LHCN-M2 (cell line): ENCODE measurements at regions not wholly inside any gene's neighbourhood (a gene's known extent, or its start where the extent isn't known, plus 50 kb on each side); places are given as distances from the start of the nearest gene placed in this dataset.

Experiments
- DNase-seq: peaks from one replicate; pipeline ENCODE4 v3.0.0-alpha.2; 2012; ENCODE audit warnings: low read depth

DNA sequence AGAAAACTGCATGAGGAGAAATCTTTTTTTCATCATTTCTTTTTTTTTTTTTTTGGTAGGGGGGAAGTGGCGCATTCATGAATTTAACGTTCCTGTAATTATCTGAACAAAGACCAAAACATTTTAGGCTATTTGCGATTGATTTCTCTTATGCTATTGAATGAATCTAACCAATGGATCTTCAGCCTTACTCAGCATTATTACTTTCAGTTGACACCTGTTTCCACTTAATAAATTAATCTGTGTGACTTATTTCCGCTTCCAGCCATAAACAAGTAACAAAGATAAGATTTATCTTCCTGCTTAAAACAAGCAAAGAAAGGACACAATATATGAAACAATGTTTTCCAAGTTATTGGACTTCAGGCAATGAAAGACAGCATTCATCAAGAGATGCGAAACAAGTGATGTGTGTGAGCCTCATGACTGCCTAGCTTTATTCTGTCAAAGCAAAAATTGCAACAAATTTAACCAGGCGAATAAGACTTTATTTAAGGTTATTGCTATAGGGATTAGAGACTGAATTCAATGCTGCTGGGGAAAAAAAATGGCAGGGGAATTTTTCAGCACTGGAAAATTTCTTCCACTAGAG is 1026.9 kb downstream of the LRFN5 start:
- no peak for DNase-seq

GRCh38 chr14:42629553-42629952 is 1022.9 kb downstream of the LRFN5 start:
- DNase-seq, result no peak

DNA sequence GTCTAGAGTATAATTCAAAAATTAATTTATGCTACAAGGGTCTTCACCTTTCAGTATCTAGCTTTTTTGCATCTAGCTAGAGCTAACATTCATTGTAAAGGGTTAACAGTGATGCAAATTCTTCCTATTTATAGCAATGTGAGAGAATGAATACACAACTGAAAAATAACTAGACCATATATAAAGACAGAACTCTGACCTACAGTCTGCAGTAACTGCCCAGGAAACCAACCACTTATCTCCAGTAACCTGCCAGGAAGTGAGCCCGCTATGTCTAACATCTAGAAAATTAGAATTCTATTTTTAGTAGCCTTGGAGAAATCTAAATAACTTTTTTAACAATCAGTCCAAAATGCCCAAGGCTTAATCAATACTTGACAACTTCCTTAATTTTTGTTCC is 1021.9 kb downstream of the LRFN5 start:
- no peak for DNase-seq

DNA sequence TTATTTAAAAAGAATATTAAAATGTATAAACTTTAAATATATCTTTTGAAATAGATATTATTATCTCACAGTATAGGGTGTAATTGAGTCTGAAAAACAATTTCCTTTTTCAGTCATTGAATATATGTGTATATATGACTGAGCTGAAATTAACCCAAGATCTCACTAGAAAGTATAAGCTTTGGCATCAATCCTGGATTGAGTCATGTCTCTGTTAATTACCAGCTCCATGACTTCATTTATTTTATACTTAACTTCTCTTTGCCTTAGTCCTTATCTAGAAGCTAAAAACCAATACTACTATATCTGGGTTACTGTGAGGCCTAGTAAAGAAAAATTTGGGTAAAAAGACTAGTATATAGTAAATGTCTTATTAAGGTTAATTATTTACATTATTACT is 1020.3 kb downstream of the LRFN5 start:
- DNase-seq, result no peak

- no peak for DNase-seq
Measured at GRCh38 chr14:42624980-42625761, 1018.5 kb downstream of the LRFN5 start.

GRCh38 chr14:42617005-42617404 is 1010.3 kb downstream of the LRFN5 start:
- no peak for DNase-seq

DNA sequence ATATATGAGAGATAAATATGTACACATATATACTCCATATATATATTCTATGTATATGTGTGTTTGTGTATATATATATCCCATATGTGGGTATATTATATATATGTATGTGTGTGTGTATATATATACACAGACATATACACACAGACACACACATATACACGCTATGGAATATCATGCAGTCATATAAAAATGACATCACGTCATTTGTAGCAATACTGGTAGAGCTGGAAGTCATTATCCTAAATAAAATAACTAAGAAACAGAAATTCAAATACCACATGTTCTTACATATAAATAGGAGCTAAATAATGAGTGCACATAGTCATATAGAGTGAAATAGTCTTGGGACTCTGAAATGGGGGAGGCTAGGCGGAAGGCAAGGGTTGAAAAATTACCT is 1000.2 kb downstream of the LRFN5 start:
- no peak for DNase-seq

DNA sequence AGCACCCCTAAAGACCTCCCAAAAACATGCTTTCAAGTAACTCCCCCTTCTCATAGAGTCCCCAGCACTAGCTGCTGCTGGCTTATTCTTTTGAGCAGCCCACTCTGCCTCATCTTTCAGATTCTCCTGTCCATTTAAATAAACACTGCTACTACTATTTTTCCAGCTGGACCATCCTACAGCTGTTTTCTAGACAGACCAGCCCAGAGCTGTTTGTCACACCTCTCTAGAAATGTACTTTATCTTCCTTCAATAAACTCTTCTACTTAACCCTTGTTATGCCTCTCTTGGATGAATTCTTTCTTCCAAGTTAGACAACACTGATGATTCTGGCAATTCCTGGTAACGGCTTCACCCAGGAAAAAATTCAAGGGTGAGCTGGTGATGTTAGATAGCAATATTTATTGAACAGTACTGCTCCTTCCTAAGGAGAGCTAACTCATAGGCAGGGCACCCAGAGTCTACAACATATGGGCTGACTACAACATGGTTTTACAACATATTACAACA is 995.7 kb downstream of the LRFN5 start:
- DNase-seq, result no peak

DNA sequence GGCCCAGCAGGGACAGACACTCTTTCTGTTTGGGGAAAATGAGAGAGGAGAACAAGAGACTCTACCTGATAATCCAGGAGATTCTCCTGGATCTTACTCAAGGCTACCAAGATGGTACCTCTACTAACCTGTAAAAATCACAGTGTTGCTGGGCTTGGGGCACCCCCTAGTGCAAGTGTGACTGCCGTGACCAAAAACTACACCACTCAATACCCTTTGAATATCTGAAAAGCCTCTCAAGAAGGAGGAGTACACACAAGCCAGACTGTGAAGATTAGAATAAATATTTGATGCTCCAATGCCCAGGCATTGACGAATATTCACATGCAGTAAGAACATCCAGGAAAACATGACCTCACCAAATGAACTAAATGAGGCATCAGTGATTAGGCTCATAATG is 965.4 kb downstream of the LRFN5 start:
- no peak for DNase-seq

GRCh38 chr14:42569227-42569626 is 962.6 kb downstream of the LRFN5 start:
- DNase-seq, result no peak

DNA sequence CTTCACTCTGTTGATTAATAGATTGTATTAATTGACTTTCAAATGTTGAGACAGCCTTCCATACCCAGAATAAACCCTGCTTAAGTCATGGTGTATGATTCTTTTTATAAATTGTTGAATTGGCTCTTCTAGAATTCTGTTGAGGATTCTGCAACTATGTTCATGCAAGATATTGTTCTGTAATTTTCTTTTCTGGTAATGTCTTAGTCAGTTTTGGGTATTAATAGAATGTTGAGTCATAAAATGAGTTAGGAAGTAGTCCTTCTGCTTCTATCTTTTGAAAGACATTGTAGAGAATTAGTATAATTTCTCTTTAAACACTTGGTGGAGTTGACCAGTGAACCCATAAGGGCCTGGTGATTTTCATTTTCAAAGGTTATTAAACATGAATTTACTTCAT is 958.9 kb downstream of the LRFN5 start:
- no peak for DNase-seq

DNA sequence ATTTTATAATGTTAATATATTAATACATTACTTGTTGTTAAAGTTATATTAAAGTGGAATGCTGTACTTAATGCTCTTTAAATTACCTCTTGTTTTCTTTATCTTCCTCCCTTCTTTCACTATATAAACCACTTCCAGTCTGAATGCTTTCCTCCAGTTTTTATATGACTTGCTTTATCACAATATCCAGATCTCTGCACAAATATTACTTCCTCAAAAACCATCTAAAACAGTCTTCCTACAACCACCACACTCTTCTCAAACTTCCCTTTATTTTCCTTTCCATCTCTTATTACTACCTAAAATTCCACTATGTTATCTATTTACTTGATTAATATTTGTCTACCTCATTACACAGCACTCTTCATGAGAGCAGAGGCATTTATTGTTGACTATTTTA is 956.6 kb downstream of the LRFN5 start:
- no peak for DNase-seq

- DNase-seq, result no peak
Measured at GRCh38 chr14:42556551-42556950, 949.9 kb downstream of the LRFN5 start.

DNA sequence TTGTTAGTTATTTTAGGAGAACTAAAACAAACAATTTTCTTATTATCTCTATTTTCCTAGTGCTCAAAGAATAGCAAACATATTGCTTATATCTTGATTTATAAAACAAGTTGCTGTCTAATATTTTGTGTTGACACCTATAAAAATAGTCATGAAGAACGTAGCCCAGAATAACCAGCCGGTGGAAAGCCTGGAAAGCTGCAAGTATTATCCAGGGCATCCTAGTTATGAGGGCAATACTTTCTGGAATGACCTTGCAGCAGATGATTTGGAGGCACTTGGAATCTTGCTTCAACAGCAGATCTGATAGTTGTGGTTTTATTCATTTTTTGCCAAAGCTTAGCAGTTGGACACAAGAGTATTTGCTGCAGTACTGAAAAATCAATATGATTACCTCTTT is 948.7 kb downstream of the LRFN5 start:
- no peak for DNase-seq

GRCh38 chr14:42554091-42554490 is 947.4 kb downstream of the LRFN5 start:
- no peak for DNase-seq

- DNase-seq, result no peak
Measured at GRCh38 chr14:42550310-42550709, 943.6 kb downstream of the LRFN5 start.

DNA sequence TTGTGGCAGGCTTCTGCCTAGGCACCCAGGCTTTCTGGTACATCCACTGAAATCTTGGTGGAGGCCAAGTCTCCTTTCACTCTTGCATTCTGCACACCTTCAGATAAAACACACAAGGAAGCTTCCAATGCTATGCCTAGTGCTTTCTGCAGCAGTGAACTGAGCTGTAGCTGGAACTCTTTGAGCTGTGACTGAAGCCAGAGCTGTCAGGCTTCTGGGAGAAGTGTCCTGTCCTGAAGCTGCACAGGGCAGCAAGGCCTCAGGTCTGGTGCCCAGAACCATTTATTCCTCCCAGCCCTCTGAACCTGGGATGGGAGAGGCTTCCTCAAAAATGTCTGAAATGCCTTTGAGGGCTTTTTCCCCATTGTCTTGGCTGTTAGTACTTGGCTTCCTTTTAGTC is 941.7 kb downstream of the LRFN5 start:
- DNase-seq, result no peak

DNA sequence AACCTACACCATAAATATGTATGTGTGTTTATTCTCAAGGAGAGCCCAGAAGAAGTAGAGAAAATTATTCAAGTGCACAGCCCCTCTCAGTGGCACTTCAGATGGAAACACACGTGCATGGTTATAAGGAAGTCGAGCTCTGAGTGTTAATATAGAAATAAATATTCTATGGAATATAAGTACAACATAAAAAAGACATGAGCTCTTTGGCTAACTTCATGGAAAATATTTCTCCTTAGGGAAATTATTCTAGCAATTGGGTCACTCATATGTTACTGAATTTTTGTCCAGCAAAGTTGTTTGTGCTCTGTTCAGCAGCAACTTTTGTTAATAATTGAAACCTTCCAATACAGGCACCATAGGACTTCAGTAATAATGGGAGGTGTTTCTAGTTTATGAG is 939.0 kb downstream of the LRFN5 start:
- no peak for DNase-seq

- no peak for DNase-seq
Measured at GRCh38 chr14:42541535-42542001, 934.9 kb downstream of the LRFN5 start.

DNA sequence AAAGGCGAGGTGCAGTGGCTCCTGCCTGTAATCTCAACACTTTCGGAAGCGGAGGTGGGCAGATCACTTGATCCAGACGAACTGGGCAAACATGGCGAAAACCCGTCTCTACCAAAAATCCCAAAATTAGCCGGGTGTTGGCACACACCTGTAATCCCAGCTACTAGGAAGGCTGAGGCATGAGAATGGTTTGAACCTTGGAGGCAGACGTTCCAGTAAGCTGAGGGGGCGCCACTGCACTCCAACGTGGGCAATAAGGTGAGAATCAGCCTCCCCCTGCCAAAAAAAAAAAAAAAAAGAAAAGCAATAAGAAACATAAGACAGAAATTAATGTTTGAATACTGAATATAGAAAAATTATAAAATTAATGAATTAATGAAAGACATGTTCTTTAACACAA is 928.7 kb downstream of the LRFN5 start:
- DNase-seq, result no peak

DNA sequence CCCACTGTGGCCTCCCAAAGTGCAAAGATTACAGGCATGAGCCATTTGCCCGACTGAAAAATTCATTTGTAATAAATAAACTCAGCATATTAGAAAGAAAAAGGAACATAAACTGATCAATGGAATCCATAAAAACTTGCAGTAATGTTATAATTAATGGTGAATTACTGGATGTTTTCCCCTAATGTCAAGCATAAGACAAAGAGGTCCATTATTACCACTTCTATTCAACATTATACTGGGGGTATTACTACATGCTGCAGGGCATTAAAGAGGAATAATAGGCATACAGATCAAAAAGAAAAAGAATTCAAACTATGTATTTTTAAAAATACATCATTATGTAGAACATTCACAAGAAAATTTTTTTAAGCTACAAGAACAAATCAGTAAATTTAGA is 926.8 kb downstream of the LRFN5 start:
- DNase-seq, result no peak

DNA sequence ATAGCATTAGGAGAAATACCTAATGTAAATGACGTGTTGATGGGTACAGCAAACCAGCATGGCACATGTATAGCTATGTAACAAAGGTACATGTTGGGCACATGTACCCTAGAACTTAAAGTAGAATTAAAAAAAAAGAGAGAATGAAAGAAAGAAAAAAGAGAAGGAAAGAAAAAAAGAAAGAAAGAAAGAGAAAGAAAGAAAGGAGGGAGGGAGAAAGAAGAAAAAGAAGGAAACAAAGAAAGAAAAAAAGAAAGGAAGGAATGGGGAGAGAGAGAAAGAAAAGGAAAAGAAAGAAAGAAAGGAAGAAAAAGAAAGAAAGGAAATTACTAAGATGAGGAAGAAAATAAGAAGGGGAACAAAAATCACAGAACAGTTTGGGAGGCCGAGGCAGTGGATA is 925.5 kb downstream of the LRFN5 start:
- no peak for DNase-seq

DNA sequence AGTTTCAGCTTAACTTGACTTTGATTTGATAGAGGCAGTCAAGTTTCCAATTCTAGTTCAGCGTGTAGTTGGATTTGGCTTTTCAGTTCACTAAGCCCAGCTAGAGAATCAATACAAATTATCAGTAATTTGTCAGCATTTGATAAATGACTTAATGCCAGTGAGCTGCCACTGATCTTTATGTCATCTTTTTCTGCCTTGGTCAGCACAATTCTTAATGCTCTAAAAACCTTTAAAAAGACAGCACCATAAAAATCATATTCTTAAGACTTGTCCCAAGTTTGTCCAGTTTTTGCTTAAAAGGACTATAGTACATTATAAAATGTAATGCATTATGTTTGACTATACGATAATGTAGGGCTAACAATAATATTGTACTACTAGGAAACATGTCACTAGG is 920.5 kb downstream of the LRFN5 start:
- DNase-seq, result no peak
